NCI-H345 treated with DMSO at 0.1 percent for 48 hours (cell line): ENCODE measurements at regions not wholly inside any gene's neighbourhood (a gene's known extent, or its start where the extent isn't known, plus 50 kb on each side); places are given as distances from the start of the nearest gene placed in this dataset.
"Not testable (repeated sequence)": the region's sequence is repeated elsewhere in the genome, so short reads cannot be mapped to it uniquely, and the experiment has no call there.

Source experiments
- DNase-seq: peaks from one replicate; lab custom pipeline; 2025; ENCODE audit not compliant: unreplicated experiment; lab: John Stamatoyannopoulos, UW

DNA sequence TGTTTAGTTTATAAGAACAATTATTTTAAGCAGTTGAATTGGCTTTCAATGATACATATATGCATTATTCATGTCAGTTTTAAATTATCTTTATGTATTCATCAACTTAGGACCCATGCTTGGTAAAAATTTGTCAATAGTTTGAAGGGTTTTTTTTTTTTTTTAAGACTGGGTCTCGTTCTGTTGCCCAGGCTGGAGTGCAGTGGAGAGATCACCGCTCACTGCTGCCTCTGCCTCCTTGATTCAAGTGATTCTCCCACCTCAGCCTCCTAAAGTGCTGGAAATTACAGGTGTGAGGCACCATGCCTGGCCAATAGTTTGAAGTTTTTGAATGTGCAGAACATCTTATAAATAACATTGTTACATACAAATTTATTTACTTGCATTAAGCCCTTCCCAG, 1671.0 kb upstream of the B3GALT2 start:
- no peak for DNase-seq

DNA sequence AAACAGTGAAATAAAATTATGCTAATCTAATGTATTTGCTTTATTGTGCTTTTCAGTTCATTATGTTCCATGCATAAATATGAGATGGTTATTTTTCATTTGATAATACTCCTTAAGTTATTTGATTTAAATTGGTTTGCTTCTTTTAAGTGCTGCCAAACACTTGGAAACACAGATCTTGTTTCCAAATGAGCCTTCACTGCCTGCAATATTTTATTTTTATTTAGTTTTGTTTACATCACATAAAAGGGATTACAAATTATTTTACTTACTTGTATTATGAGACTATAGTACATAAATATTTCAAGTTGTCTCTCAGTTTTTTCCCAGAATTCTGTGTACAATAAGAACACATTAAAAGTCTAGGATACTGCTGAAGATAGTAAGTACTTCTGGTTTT, 1662.4 kb upstream of the B3GALT2 start:
- DNase-seq = no peak

DNA sequence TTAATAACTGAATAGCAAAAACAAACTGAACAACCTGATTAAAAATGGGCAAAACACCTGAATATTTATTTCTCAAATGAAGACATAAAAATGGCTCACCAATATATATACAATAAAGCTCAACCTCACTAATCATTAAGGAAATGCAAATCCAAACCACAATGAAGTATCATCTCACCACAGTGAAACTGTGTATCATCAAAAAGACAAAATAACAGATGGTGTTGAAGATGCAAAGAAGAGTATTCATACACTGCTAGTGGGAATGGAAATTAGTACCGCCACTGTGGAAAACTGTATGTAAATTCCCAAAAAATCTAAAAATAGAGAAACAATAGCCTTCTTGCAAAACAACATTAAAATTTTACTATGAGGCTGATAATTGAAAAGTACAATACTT, 1660.1 kb upstream of the B3GALT2 start:
- DNase-seq = no peak

DNA sequence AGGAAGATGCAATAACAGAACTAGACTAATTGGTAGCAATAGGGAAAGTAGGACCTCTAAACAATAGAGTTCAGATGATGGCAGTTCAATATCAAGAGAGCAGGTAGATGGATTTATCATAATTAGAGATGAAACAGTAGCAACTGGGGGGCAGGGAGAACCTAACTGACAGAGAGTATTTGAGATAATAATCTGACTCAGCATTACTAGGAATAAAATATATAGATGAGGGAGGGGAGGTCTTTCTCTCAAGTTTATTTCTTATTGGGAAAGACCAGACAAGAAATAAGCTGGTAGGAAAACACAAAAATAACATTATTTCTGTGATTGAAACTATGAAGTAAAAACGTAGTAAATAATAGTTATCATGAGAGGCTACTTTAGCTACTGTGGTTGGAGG, 1656.7 kb upstream of the B3GALT2 start:
- no peak for DNase-seq

DNA sequence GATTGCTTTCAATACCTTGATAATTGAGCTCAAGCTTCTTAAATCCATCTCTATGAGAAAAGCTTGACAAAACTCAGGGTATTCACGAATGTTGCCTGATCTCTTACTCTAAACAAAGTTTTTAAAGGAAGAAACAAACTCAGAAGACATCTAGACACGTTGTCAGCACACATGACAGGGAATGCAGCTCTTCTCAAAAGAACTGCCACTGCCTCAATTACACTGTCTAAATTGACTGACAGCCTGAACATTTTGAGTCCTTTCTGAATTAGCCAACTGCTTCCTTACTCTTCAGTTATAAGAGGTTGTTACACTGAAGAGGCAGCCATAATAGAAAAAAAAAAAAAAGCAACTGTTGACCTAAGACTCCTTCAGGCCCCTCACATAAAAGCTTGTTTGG, 1646.7 kb upstream of the B3GALT2 start:
- no peak for DNase-seq

GRCh38 chr1:194831595-194831994, 1645.2 kb upstream of the B3GALT2 start:
- not testable (repeated sequence) for DNase-seq

DNA sequence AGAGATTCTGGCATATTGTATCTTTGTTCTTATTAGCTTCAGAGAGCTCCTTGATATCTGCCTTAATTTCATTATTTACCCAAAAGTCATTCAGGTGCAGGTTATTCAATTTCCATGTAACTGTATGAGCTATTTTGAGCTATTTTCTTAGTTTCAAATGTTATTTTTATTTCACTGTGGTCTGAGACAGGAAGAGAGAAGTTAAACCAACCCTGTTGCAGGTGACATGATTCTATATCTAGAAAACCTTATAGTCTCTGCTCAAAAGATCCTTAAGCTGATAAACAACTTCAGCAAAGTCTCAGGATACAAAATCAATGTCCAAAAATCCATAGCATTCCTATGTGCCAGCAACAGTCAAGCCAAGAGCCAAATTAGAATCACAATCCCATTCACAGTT, 1644.0 kb upstream of the B3GALT2 start:
- DNase-seq = no peak

- DNase-seq = no peak
Observed at GRCh38 chr1:194829492-194829891, 1643.1 kb upstream of the B3GALT2 start.

DNA sequence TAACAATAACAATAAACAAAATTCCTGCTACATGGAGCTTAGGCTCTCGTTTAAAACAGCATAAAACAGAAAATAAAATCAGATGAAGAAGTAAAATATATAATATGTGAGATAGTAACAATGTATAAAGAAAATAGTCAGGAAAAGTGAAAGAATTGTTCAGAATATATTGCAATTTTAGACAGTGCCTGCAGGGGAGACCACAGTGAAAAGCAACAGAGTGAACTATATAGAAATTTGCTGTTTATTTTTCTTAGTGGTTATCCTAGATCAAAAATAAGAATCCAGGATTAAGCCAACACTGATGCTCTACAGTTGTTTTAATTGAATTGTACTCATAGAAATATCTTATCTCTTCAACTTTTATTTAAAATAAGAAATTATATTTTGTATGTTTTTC, 1639.0 kb upstream of the B3GALT2 start:
- DNase-seq = no peak

- no peak for DNase-seq
Observed at GRCh38 chr1:194821091-194821490, 1634.7 kb upstream of the B3GALT2 start.

DNA sequence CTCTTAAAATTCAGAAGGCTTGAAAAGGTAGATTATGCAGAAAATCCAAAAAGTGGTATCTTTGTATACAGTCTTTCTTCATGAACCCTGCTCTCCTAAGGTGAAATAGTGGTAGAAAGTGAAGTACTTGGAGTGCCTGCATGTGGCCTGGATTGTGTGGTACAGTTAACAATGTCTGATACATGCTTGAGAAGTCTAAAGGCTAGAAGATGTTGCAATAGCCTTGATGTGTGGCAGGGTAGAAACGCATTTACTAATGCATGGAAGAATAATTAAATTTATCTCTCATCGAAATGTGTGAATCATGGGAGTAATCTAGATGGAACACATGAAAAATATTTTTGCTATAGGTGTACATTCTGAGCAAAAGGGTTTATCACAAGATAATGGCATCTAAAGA, 1632.3 kb upstream of the B3GALT2 start:
- no peak for DNase-seq

DNA sequence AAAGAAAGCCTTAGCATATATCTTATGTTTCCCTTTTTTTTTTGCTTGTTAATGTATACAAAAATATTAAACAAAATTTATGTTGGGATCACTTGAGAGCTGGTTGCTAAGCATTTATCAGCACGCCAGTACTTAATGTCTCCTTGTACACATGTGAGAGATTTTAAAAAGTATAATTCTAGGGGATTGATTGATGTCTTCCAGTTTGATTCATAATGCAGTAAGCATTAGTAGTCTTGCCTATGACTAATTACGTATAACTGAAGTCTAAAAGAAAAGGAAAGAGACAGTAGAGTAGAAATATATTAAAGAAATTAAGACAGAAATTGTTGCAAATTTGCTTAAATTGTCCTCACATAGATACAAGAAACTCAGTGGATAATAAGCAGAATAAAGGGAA, 1630.4 kb upstream of the B3GALT2 start:
- DNase-seq = no peak

DNA sequence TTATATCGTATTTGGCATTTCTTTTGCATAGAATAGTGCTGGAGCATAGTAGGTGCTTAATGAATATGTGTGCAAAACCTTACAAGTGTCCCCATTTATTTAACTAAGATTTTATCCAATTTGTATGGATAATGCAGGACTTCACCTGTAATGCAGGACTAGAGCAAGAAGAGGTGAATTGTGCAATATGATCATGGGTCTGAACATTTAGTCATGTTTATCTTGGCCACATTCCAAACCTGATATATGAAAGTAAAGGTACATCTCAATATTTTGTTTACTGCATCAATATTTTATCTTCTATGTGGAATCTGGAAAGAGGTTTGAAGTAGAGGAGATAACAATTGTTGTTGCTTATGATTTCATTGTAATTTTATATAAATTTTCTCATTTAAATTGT, 1626.7 kb upstream of the B3GALT2 start:
- no peak for DNase-seq

DNA sequence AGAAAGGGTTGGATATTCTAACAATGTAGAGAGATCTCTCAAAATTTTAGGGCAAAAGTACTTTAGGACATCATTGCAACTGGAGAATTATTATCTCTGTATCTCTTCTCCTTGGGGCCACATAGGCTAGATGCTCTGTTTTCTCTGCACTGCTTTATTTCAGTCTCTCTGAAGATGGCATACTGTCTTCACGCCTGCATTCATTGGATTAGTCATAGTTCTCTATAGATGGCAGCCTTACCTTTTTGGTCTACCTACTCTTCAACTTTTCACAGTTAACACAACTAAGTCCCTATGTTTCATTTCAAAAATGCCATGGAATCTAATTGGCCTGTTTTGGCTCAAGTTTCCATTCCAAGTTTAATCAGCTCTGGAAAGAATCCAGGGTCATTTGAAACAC, 1623.3 kb upstream of the B3GALT2 start:
- DNase-seq = no peak

GRCh38 chr1:194809215-194809614, 1622.8 kb upstream of the B3GALT2 start:
- DNase-seq = no peak

GRCh38 chr1:194807530-194808220, 1621.3 kb upstream of the B3GALT2 start:
- DNase-seq = no peak

- DNase-seq = no peak
Observed at GRCh38 chr1:194802572-194802971, 1616.2 kb upstream of the B3GALT2 start.

GRCh38 chr1:194795917-194796593, 1609.6 kb upstream of the B3GALT2 start:
- no peak for DNase-seq

DNA sequence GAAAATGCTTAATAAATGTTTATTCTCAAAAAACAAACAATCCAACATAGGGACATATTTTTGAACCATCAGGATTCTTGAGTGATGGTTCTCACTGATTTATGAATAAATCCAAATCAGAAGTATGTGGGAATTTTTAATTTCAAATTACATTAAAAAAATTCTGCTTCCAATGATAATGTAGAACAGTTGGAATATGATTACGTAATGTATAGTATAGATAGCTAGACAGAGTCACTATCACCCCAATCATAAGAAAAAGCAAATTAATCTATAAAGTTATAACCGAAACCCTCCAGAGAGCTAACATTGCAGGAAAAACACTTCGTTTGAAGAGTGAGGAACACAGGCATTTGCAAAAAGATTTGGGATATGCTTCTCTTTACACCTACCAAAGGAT, 1600.6 kb upstream of the B3GALT2 start:
- no peak for DNase-seq

DNA sequence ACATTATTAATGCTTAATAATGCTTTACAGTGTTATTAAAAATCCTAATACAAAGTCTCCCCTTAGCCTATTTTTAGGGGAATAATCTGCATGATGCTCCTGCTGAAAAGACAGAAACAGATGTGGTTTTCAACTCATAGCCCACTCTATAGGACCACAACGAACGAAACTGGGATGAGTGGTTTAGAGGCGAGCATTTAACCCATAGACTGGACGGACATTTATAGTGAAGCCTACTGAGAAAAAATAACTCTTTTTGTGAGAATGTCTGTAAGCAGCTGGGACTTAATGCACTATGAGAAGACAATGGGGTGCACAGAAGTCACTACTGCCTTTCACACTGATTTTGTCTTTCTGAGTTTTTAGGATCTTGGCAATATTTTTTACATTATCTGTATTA, 1599.6 kb upstream of the B3GALT2 start:
- no peak for DNase-seq

DNA sequence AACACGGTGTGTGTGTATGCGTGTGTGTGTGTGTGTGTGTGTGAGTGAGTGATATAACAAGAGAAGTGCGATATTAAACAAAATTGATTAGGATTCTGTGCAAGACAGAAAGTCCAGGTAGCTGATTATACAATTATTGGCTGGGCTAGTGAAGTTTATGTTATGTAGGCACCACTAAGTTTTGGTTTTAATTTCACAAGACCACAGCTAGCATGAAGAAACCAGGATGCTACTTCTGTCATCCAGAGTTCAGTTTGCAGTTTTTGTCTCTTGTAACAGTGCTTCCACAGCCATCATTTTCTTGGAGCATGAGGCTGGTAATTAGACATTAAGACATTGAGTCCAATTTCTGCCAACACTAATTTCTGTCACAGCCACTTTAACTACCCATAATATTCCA, 1590.2 kb upstream of the B3GALT2 start:
- DNase-seq = no peak

- DNase-seq = no peak
Observed at GRCh38 chr1:194774535-194774934, 1588.1 kb upstream of the B3GALT2 start.
